ENCODE measurements at regions not wholly inside any gene's neighbourhood (a gene's known extent, or its start where the extent isn't known, plus 50 kb on each side); places are given as distances from the start of the nearest gene placed in this dataset.

GRCh38 chr2:163469561-163469962 is 266.2 kb downstream of the FIGN start:
- TF ChIP-seq ZFX (CRISPR knock-in tag; IDR thresholded peaks at IDR 0.05) (no peak), BRF1 (IDR thresholded peaks at IDR 0.05; ENCODE audit: borderline replicate concordance, extremely low read depth, insufficient read length) (no peak), PRDM10 (IDR thresholded peaks at IDR 0.05; ENCODE audit: partially characterized antibody) (no peak), POLR2A (conservative IDR thresholded peaks at IDR 0.05) (no peak), GTF2A2 (tag; IDR thresholded peaks at IDR 0.05) (no peak), EZH2 (IDR thresholded peaks at IDR 0.05; ENCODE audit: borderline replicate concordance, low read depth, low read length) (no peak), CTCF (IDR thresholded peaks at IDR 0.05 in 2 of 3, conservative IDR thresholded peaks at IDR 0.05 in 1 of 3; ENCODE audit: insufficient read depth in 2 of 3, low read depth in 1 of 3, low read length in 3 of 3) (no peak), MTA3 (IDR thresholded peaks at IDR 0.05; ENCODE audit: borderline replicate concordance) (no peak), HINFP (tag; conservative IDR thresholded peaks at IDR 0.05; ENCODE audit: low read depth) (no peak), SETDB1 (IDR thresholded peaks at IDR 0.05; ENCODE audit: low read length) (no peak)
